HUDEP-2 (cell line): ENCODE measurements at regions not wholly inside any gene's neighbourhood (a gene's known extent, or its start where the extent isn't known, plus 50 kb on each side); places are given as distances from the start of the nearest gene placed in this dataset.

Source experiments
- DNase-seq, 76 experiments: peaks; one replicate each; lab custom pipeline; 2025; ENCODE audit not compliant: unreplicated experiment in 76 of 76; lab: John Stamatoyannopoulos, UW

GRCh38 chr9:89234205-89235067 is 55.8 kb upstream of the SHC3 start:
- DNase-seq, result no peak

- DNase-seq, result no peak
These were observed 58.4 kb upstream of the SHC3 start for GRCh38 chr9:89236955-89237573.

GRCh38 chr9:89238424-89238823 is 59.8 kb upstream of the SHC3 start:
- DNase-seq, result no peak

GRCh38 chr9:89243296-89244061 is 64.9 kb upstream of the SHC3 start:
- DNase-seq, result no peak

GRCh38 chr9:89246840-89247239 is 64.2 kb upstream of the CKS2 start:
- no peak for DNase-seq

GRCh38 chr9:89247431-89248353 is 63.3 kb upstream of the CKS2 start:
- no peak for DNase-seq

- no peak for DNase-seq
These were observed 62.0 kb upstream of the CKS2 start for GRCh38 chr9:89249001-89249400.

- no peak for DNase-seq
These were observed 58.2 kb upstream of the CKS2 start for GRCh38 chr9:89252651-89253267.

GRCh38 chr9:89254058-89254772 is 56.8 kb upstream of the CKS2 start:
- DNase-seq, result no peak

GRCh38 chr9:89254773-89255125 is 56.2 kb upstream of the CKS2 start:
- no peak for DNase-seq

GRCh38 chr9:89256225-89256624 is 54.8 kb upstream of the CKS2 start:
- no peak for DNase-seq

- DNase-seq, result peak in 2 of 76 experiments; percentile 1 to 17
These were observed 54.4 kb upstream of the CKS2 start for GRCh38 chr9:89256642-89257041.

- no peak for DNase-seq
These were observed 50.5 kb upstream of the CKS2 start for GRCh38 chr9:89260525-89260924.
